Liver (tissue), 3 donors: ENCODE measurements at regions not wholly inside any gene's neighbourhood (a gene's known extent, or its start where the extent isn't known, plus 50 kb on each side); places are given as distances from the start of the nearest gene placed in this dataset.

Source experiments
- ATF3 ChIP-seq: IDR thresholded peaks from 2 replicates; pipeline ENCODE4 v1.6.1; 2016; ENCODE audit warnings: antibody characterized with exemption
- CTCF ChIP-seq: fragments of 150-350 bp; IDR thresholded peaks from 2 replicates; pipeline ENCODE4 v1.5.1; 2017; ENCODE audit warnings: improper control_type of control experiment, low read depth, low read length; ENCODE audit not compliant: missing input control
- EGR1 ChIP-seq, 2 donors: IDR thresholded peaks; 2 replicates each; pipeline ENCODE4 v1.6.1; 2016 to 2018; ENCODE audit warnings: antibody characterized with exemption in 2 of 2, low read depth in 2 of 2
- GABPA ChIP-seq, 2 donors: IDR thresholded peaks in 1 of 2; conservative IDR thresholded peaks in 1 of 2; 2 replicates each; pipeline ENCODE4 v1.6.1; 2016; ENCODE audit warnings: antibody characterized with exemption in 2 of 2, mild to moderate bottlenecking in 1 of 2, moderate library complexity in 1 of 2
- JUND ChIP-seq, 2 donors: IDR thresholded peaks; 2 replicates each; pipeline ENCODE4 v1.6.1; 2016; ENCODE audit warnings: antibody characterized with exemption in 2 of 2
- NR2F2 ChIP-seq: IDR thresholded peaks from 2 replicates; pipeline ENCODE4 v1.6.1; 2016; ENCODE audit warnings: antibody characterized with exemption
- RAD21 ChIP-seq, 2 donors: IDR thresholded peaks; 2 replicates each; pipeline ENCODE4 v1.6.1; 2016; ENCODE audit warnings: antibody characterized with exemption in 2 of 2, mild to moderate bottlenecking in 2 of 2
- REST ChIP-seq: IDR thresholded peaks from 2 replicates; pipeline ENCODE4 v1.6.1; 2016; ENCODE audit warnings: antibody characterized with exemption, mild to moderate bottlenecking
- SP1 ChIP-seq: IDR thresholded peaks from 2 replicates; pipeline ENCODE4 v1.6.1; 2018; ENCODE audit warnings: antibody characterized with exemption, mild to moderate bottlenecking
- TAF1 ChIP-seq: conservative IDR thresholded peaks from 2 replicates; pipeline ENCODE4 v1.6.1; 2016; ENCODE audit warnings: antibody characterized with exemption, mild to moderate bottlenecking
- ZBTB33 ChIP-seq: IDR thresholded peaks from 2 replicates; pipeline ENCODE4 v1.6.1; 2016; ENCODE audit warnings: antibody characterized with exemption
- donor health status: healthy.
- donor health status: healthy.

GRCh38 chr11:42841556-42841955, 470.2 kb upstream of the API5 start:
- TF ChIP-seq CTCF (no peak), GABPA (IDR thresholded peaks at IDR 0.05 in 1 of 2, conservative IDR thresholded peaks at IDR 0.05 in 1 of 2) (no peak), REST (no peak), ATF3 (no peak), JUND (IDR thresholded peaks at IDR 0.05) (no peak), RAD21 (IDR thresholded peaks at IDR 0.05) (no peak), EGR1 (IDR thresholded peaks at IDR 0.05; ENCODE audit: low read depth in 2 of 2) (no peak), ZBTB33 (no peak), NR2F2 (no peak), SP1 (no peak), TAF1 (no peak)
